A549 (cell line): ENCODE measurements at regions not wholly inside any gene's neighbourhood (a gene's known extent, or its start where the extent isn't known, plus 50 kb on each side); places are given as distances from the start of the nearest gene placed in this dataset.
A peak's percentile ranks its signal among the peaks of the same experiment; 100 is the strongest.

ENCODE experiments used
- ATAC-seq, 2 experiments: fragments of 200-7000 bp in 1 of 2; fragments of >200 bp in 1 of 2; cut with Nextera tagmentation in 1 of 2; cut with Tn5 transposase in 1 of 2; 3 replicates each; pipeline versions ENCODE4 v1.8.0 to v1.9.1; 2018 to 2020; ENCODE audit warnings: mild to moderate bottlenecking in 1 of 2, moderate library complexity in 1 of 2
- CTCF ChIA-PET: fragments of 300-600 bp; sonication (Branson Sonifier 250); formaldehyde crosslinking; extraction: SDS; loops from one replicate; lab custom pipeline; 2021; ENCODE audit warnings: antibody characterized with exemption, inconsistent platforms; lab: Yijun Ruan, JAX
- POLR2A ChIA-PET: fragments of 350-600 bp; formaldehyde crosslinking; extraction: SDS; loops from one replicate; lab custom pipeline; 2021; ENCODE audit warnings: antibody characterized with exemption, inconsistent platforms; lab: Yijun Ruan, JAX
- DNase-seq, 2 experiments: peaks; one replicate each; pipeline versions ENCODE4 v3.0.0 to v3.0.0-alpha.2; 2011 to 2016; ENCODE audit warnings: low read depth in 1 of 2, low spot score in 1 of 2
- FAIRE-seq: peaks from 2 replicates; lab custom pipeline; 2011; peaks lifted over from hg19 to GRCh38; lab: Jason Lieb, UNC
- H3K27ac ChIP-seq, 2 experiments: fragments of >200 bp; sonication (Bioruptor Twin); formaldehyde crosslinking; 3 replicates each; pipeline ENCODE4 v1.5.1; 2016 to 2017
- H3K4me1 ChIP-seq: fragments of >200 bp; sonication (Bioruptor Twin); formaldehyde crosslinking; 3 replicates; pipeline ENCODE4 v1.6.1; 2016
- H3K4me2 ChIP-seq: fragments of >200 bp; sonication (Bioruptor Twin); formaldehyde crosslinking; 3 replicates; pipeline ENCODE4 v1.6.1; 2016
- H3K4me3 ChIP-seq: fragments of >200 bp; sonication (Bioruptor Twin); formaldehyde crosslinking; 3 replicates; pipeline ENCODE4 v1.5.1; 2016
- H3K9me3 ChIP-seq: fragments of >200 bp; sonication (Bioruptor Twin); formaldehyde crosslinking; 3 replicates; pipeline ENCODE4 v1.6.1; 2016
- BHLHE40 ChIP-seq: IDR thresholded peaks from 2 replicates; pipeline ENCODE4 v1.6.1; 2012; ENCODE audit warnings: low read depth, low read length, inconsistent platforms
- CBX2 ChIP-seq: fragments of 200-600 bp; sonication (generic); IDR thresholded peaks from 2 replicates; pipeline ENCODE4 v1.6.1; 2016; ENCODE audit warnings: low read depth, mild to moderate bottlenecking, borderline replicate concordance
- CBX8 ChIP-seq: fragments of 200-600 bp; sonication (generic); IDR thresholded peaks from 2 replicates; pipeline ENCODE4 v1.6.1; 2016
- CHD4 ChIP-seq: fragments of 200-600 bp; sonication (generic); IDR thresholded peaks from 2 replicates; pipeline ENCODE4 v1.6.1; 2016; ENCODE audit warnings: antibody characterized with exemption, mild to moderate bottlenecking, borderline replicate concordance
- EP300 ChIP-seq, 2 experiments: fragments of >200 bp; sonication (Bioruptor Twin); formaldehyde crosslinking; IDR thresholded peaks; 2 replicates in 1 of 2; 3 replicates in 1 of 2; pipeline ENCODE4 v1.6.1; 2016 to 2017
- ESRRA ChIP-seq: fragments of 150-350 bp; IDR thresholded peaks from 2 replicates; pipeline ENCODE4 v1.6.1; 2014; ENCODE audit warnings: mild to moderate bottlenecking, low read length, borderline replicate concordance
- FOSL2 ChIP-seq, 2 experiments: fragments of 450-650 bp in 1 of 2; fragments of >200 bp in 1 of 2; sonication (Bioruptor Twin) in 1 of 2; formaldehyde crosslinking; IDR thresholded peaks; 2 replicates each; pipeline versions ENCODE4 v1.5.0 to v1.6.1; 2016 to 2020; ENCODE audit warnings: mild to moderate bottlenecking in 1 of 2, moderate library complexity in 1 of 2
- FOXS1 ChIP-seq: fragments of 250-450 bp; sonication (Bioruptor Pico); IDR thresholded peaks from 2 replicates; pipeline ENCODE4 v1.5.0; 2020; ENCODE audit warnings: mild to moderate bottlenecking, moderate library complexity
- MAFK ChIP-seq: fragments of 450-650 bp; IDR thresholded peaks from 2 replicates; pipeline ENCODE4 v1.6.1; 2014; ENCODE audit not compliant: partially characterized antibody
- MAZ ChIP-seq: fragments of 150-350 bp; IDR thresholded peaks from 2 replicates; pipeline ENCODE4 v1.6.1; 2014; ENCODE audit warnings: antibody characterized with exemption, low read depth, low read length, borderline replicate concordance
- PBX3 ChIP-seq: IDR thresholded peaks from 2 replicates; pipeline ENCODE4 v1.6.1; 2012
- POLR2A ChIP-seq: IDR thresholded peaks from 2 replicates; pipeline ENCODE4 v1.6.1; 2012; ENCODE audit warnings: mild to moderate bottlenecking, low read length
- RARB ChIP-seq: fragments of 250-450 bp; sonication (Bioruptor Pico); IDR thresholded peaks from 2 replicates; pipeline ENCODE4 v1.8.0; 2021; ENCODE audit warnings: mild to moderate bottlenecking, moderate library complexity
- RCOR1 ChIP-seq: fragments of 150-350 bp; IDR thresholded peaks from 2 replicates; pipeline ENCODE4 v1.6.1; 2014; ENCODE audit warnings: antibody characterized with exemption, low read length, low read depth
- RFX5 ChIP-seq: fragments of 450-650 bp; IDR thresholded peaks from 2 replicates; pipeline ENCODE4 v1.7.1; 2014; ENCODE audit warnings: antibody characterized with exemption, mild to moderate bottlenecking, moderate library complexity
- TFCP2L1 ChIP-seq: fragments of 250-450 bp; sonication (Bioruptor Pico); IDR thresholded peaks from 2 replicates; pipeline ENCODE4 v1.5.0; 2021; ENCODE audit warnings: mild to moderate bottlenecking
- ZFP36 ChIP-seq: fragments of 450-650 bp; IDR thresholded peaks from 2 replicates; pipeline ENCODE4 v1.6.1; 2014; ENCODE audit warnings: borderline replicate concordance; ENCODE audit not compliant: partially characterized antibody
- whole genome bisulfite sequencing: methylation state at CpG from one replicate; pipeline ENCODE4 v1.1.6; 2017; ENCODE audit errors: missing lambda C conversion rate; 5-methylcytosine and 5-hydroxymethylcytosine counted together
- TF ChIP-seq, protein P1 (sequence below): fragments of 250-450 bp; sonication (Bioruptor Pico); IDR thresholded peaks from 2 replicates; pipeline ENCODE4 v1.5.0; 2020; ENCODE audit warnings: low read depth, mild to moderate bottlenecking, moderate library complexity
- TF ChIP-seq, protein P2 (sequence below): fragments of >200 bp; sonication (Bioruptor Twin); formaldehyde crosslinking; IDR thresholded peaks from 2 replicates; pipeline ENCODE4 v1.6.1; 2016

- FAIRE-seq (no peak), DNase-seq (peak; percentile 61 to 73), ATAC-seq (peak; percentile 66 to 73; a peak in 5 of 6 replicates)
- no peaks in the 10 kb centered on the region for H3K9me3 ChIP-seq
- H3K4me2 ChIP-seq = peak overlapping the region; percentile 64
- 28% methylated on average over 14 of the region's 14 CpGs for WGBS
- TF ChIP-seq FOSL2 (IDR thresholded peaks at IDR 0.05) (no peak), FOSL2 (CRISPR knock-in tag; IDR thresholded peaks at IDR 0.05) (0 out of 2 replicates have a peak, but pooled peaks have one; percentile 5), PBX3 (no peak)
- H3K27ac ChIP-seq = peak overlapping the region; percentile 46 to 68; a peak in 5 of 6 replicates
- H3K4me1 ChIP-seq = peaks cover 31% of the 10 kb centered on the region
- H3K4me3 ChIP-seq = no peak overlapping the region
- POLR2A ChIA-PET = interaction anchor here (0.6 kb wide), 1 partner anchor 1045 kb away, joined by 3 read pairs; no protein-coding TSS in a partner anchor
- CTCF ChIA-PET = interaction anchor here (1.0 to 2.4 kb wide), 3 partner anchors 110 to 308 kb away, joined by 3 to 7 read pairs (median 5); no protein-coding TSS in a partner anchor
Measured at GRCh38 chr7:155234950-155235789, 62.5 kb upstream of the INSIG1 start.

DNA sequence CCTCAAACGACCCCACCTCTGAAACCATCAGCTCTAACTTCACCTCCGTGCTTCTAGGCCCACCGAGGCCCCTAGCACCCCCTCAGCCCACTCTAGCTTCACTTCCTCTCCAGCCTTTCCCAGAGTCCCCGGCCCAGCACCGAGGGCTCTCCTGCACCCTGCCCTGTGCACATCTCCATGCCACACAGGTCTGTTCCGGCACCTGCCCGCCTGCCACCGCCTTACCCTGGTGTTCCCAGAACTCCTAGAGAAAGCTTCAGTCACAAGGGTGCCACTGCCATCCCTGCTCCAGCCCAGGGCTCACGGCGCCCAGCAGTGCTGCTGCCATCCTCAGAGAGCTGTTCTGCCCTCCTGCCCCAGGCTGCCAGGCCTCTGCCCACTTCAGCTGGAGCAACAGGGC, 61.3 kb upstream of the INSIG1 start:
- 78% methylated on average over 8 of the region's 10 CpGs for WGBS
- H3K27ac ChIP-seq = peak overlapping the region in 1 of 2 experiments; percentile 68; a peak in 2 of 6 replicates
- H3K4me1 ChIP-seq = peaks cover 25% of the 10 kb centered on the region
- ATAC-seq (no peak), DNase-seq (no peak), FAIRE-seq (no peak)
- no peak overlapping the region for H3K4me2 ChIP-seq
- H3K4me3 ChIP-seq = no peak overlapping the region
- POLR2A ChIA-PET = no interaction called here
- TF ChIP-seq POLR2A = no peak
- CTCF ChIA-PET = interaction anchor here (1.2 to 2.4 kb wide), 3 partner anchors 38 to 109 kb away, joined by 3 to 7 read pairs (median 5); no protein-coding TSS in a partner anchor
- no peaks in the 10 kb centered on the region for H3K9me3 ChIP-seq

- peak overlapping the region in 1 of 2 experiments; percentile 19; a peak in 1 of 6 replicates for H3K27ac ChIP-seq
- no peak for FAIRE-seq
- H3K9me3 ChIP-seq = no peaks in the 10 kb centered on the region
- ATAC-seq = no peak
- no peak overlapping the region for H3K4me2 ChIP-seq
- ChIA-PET POLR2A (no interaction called here), CTCF (interaction anchor here (1.2 to 2.4 kb wide), 3 partner anchors 37 to 108 kb away, joined by 3 to 7 read pairs (median 5); no protein-coding TSS in a partner anchor)
- no peak for TF ChIP-seq CBX2
- no peak for TF ChIP-seq POLR2A
- no peak for TF ChIP-seq ESRRA
- TF ChIP-seq TFCP2L1 (CRISPR knock-in tag) = no peak
- TF ChIP-seq MAZ = no peak
- TF ChIP-seq MAFK = no peak
- TF ChIP-seq RARB (CRISPR knock-in tag) = no peak
- TF ChIP-seq BHLHE40 = no peak
- TF ChIP-seq, protein P1, sequence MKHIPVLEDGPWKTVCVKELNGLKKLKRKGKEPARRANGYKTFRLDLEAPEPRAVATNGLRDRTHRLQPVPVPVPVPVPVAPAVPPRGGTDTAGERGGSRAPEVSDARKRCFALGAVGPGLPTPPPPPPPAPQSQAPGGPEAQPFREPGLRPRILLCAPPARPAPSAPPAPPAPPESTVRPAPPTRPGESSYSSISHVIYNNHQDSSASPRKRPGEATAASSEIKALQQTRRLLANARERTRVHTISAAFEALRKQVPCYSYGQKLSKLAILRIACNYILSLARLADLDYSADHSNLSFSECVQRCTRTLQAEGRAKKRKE (CRISPR knock-in tag) = no peak
- no peak for TF ChIP-seq RCOR1
- TF ChIP-seq FOXS1 (CRISPR knock-in tag) = no peak
- no peak for TF ChIP-seq CHD4
- no peak for TF ChIP-seq ZFP36
- TF ChIP-seq FOSL2 (IDR thresholded peaks at IDR 0.05) = no peak
- TF ChIP-seq FOSL2 (CRISPR knock-in tag; IDR thresholded peaks at IDR 0.05) = no peak
- TF ChIP-seq, protein P2, sequence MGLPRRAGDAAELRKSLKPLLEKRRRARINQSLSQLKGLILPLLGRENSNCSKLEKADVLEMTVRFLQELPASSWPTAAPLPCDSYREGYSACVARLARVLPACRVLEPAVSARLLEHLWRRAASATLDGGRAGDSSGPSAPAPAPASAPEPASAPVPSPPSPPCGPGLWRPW = no peak
- TF ChIP-seq EP300 (IDR thresholded peaks at IDR 0.05) = no peak
- no peak for TF ChIP-seq CBX8
- no peak for TF ChIP-seq RFX5
- no peak overlapping the region for H3K4me3 ChIP-seq
- no peak for DNase-seq
- peaks cover 25% of the 10 kb centered on the region for H3K4me1 ChIP-seq
- WGBS = 71% methylated on average over 5 of the region's 6 CpGs
Measured at GRCh38 chr7:155237297-155237696, 60.4 kb upstream of the INSIG1 start.
